Spleen (tissue), 11 donors: ENCODE measurements at regions not wholly inside any gene's neighbourhood (a gene's known extent, or its start where the extent isn't known, plus 50 kb on each side); places are given as distances from the start of the nearest gene placed in this dataset.

ENCODE experiments used
- DNase-seq: peaks from one replicate; pipeline ENCODE4 v3.0.0-alpha.2; 2020
- H3K27ac ChIP-seq, 8 donors: fragments of 200-600 bp; sonication (generic) in 7 of 8; 1 replicate in 4 of 8; 2 replicates in 4 of 8; pipeline versions ENCODE4 v1.5.0 to v1.8.0; 2016 to 2021; ENCODE audit warnings: inconsistent platforms in 4 of 8, mild to moderate bottlenecking in 4 of 8, moderate library complexity in 1 of 8
- H3K27me3 ChIP-seq, 7 donors: fragments of 200-600 bp; sonication (generic) in 6 of 7; replicated peaks in 1 of 7; 1 replicate in 4 of 7; 2 replicates in 3 of 7; pipeline versions ENCODE4 v1.5.0 to v1.8.0; 2016 to 2021; ENCODE audit warnings: inconsistent platforms in 3 of 7, mild to moderate bottlenecking in 1 of 7
- H3K36me3 ChIP-seq, 6 donors: fragments of 200-600 bp; sonication (generic) in 5 of 6; 1 replicate in 4 of 6; 2 replicates in 2 of 6; pipeline versions ENCODE4 v1.5.0 to v1.8.0; 2016 to 2021; ENCODE audit warnings: inconsistent platforms in 2 of 6
- H3K4me1 ChIP-seq, 6 donors: fragments of 200-600 bp; sonication (generic) in 5 of 6; 1 replicate in 3 of 6; 2 replicates in 3 of 6; pipeline versions ENCODE4 v1.5.0 to v1.8.0; 2016 to 2021; ENCODE audit warnings: inconsistent platforms in 3 of 6
- H3K4me3 ChIP-seq, 8 donors: fragments of 200-600 bp; sonication (generic) in 7 of 8; 1 replicate in 4 of 8; 2 replicates in 4 of 8; pipeline versions ENCODE4 v1.5.0 to v1.8.0; 2016 to 2021; ENCODE audit warnings: inconsistent platforms in 4 of 8, mild to moderate bottlenecking in 4 of 8, moderate library complexity in 2 of 8
- H3K9me3 ChIP-seq, 8 donors: fragments of 200-600 bp; sonication (generic) in 7 of 8; 1 replicate in 4 of 8; 2 replicates in 4 of 8; pipeline versions ENCODE4 v1.5.0 to v1.8.0; 2016 to 2021; ENCODE audit warnings: inconsistent platforms in 4 of 8
- CTCF ChIP-seq, 11 experiments: fragments of 200-600 bp in 7 of 11; fragments of 450-650 bp in 4 of 11; sonication (generic) in 4 of 11; IDR thresholded peaks in 8 of 11; conservative IDR thresholded peaks in 3 of 11; 1 replicate in 7 of 11; 2 replicates in 4 of 11; pipeline versions ENCODE4 v1.4.0 to v1.8.0; 2016 to 2021; ENCODE audit warnings: antibody characterized with exemption in 11 of 11, inconsistent platforms in 4 of 11, mild to moderate bottlenecking in 1 of 11
- POLR2A ChIP-seq, 3 donors: fragments of 450-650 bp; IDR thresholded peaks; one replicate each; pipeline ENCODE4 v1.5.1; 2017; ENCODE audit warnings: antibody characterized with exemption in 3 of 3, mild to moderate bottlenecking in 1 of 3
- POLR2AphosphoS5 ChIP-seq, 3 donors: sonication (generic); formaldehyde crosslinking; IDR thresholded peaks; one replicate each; pipeline ENCODE4 v1.5.1; 2017; ENCODE audit warnings: antibody characterized with exemption in 3 of 3
- WGBS, 5 donors: extraction: QIAGEN DNeasy Blood & Tissue Kit in 3 of 5; methylation state at CpG; one replicate each; pipeline versions ENCODE4 v1.1.5 to v1.1.7; 2013 to 2018; 5-methylcytosine and 5-hydroxymethylcytosine counted together
- intact Hi-C: fragments of 100-400 bp; cut with DNase I; formaldehyde crosslinking; loops from one replicate; pipeline ENCODE4 v1.15.0; 2023; ENCODE audit warnings: low total_unique reads
- donor health status: healthy with polysubstance abuse.
- donor health status: DM: no; HTN: no; CAD: no; lungs with moderate emphysema.
- donor health status: DM: no; HTN: no; CAD: no.
- donor health status: Bipolar disorder and iron deficiency.
- donor health status: healthy.
- donor health status: DM: no; HTN: no; CAD: no.
- donor health status: DM: yes; HTN: yes; CAD: no.

- Histone ChIP-seq H3K4me3 (no peak overlapping the region), H3K9me3 (peaks cover 0 to 45% (median 7%) of the 10 kb centered on the region in 8 donors), H3K27ac (no peak overlapping the region), H3K4me1 (no peaks in the 10 kb centered on the region), H3K36me3 (no peaks in the 10 kb centered on the region), H3K27me3 (no peaks in the 10 kb centered on the region)
- 80 to 92% (median 85%) methylated on average over 3 of the region's 3 CpGs for WGBS, 5 donors
- no peak for TF ChIP-seq POLR2AphosphoS5 (IDR thresholded peaks at IDR 0.05)
- TF ChIP-seq POLR2A (IDR thresholded peaks at IDR 0.05), result no peak
- no peak for TF ChIP-seq CTCF (IDR thresholded peaks at IDR 0.05 in 8 of 11, conservative IDR thresholded peaks at IDR 0.05 in 3 of 11)
- no peak for DNase-seq
- intact Hi-C loops, result no loop called here
These were observed 2041.4 kb downstream of the PCDH9 start for GRCh38 chr13:65188721-65189120.

GRCh38 chr13:65168026-65168425 is 2062.1 kb downstream of the PCDH9 start:
- Histone ChIP-seq H3K27ac (no peak overlapping the region), H3K9me3 (peaks cover 0 to 3% (median 0%) of the 10 kb centered on the region in 8 donors), H3K36me3 (no peaks in the 10 kb centered on the region), H3K27me3 (no peaks in the 10 kb centered on the region), H3K4me1 (no peaks in the 10 kb centered on the region), H3K4me3 (no peak overlapping the region)
- no peak for TF ChIP-seq CTCF (IDR thresholded peaks at IDR 0.05 in 8 of 11, conservative IDR thresholded peaks at IDR 0.05 in 3 of 11)
- no peak for TF ChIP-seq POLR2AphosphoS5 (IDR thresholded peaks at IDR 0.05)
- TF ChIP-seq POLR2A (IDR thresholded peaks at IDR 0.05), result no peak
- WGBS, 5 donors, result 61 to 78% (median 74%) methylated on average over 3 of the region's 3 CpGs
- intact Hi-C loops, result no loop called here
- no peak for DNase-seq

- WGBS, 5 donors, result 72 to 83% (median 79%) methylated on average over 3 of the region's 3 CpGs
- intact Hi-C loops, result no loop called here
These were observed 2063.5 kb downstream of the PCDH9 start for GRCh38 chr13:65166675-65167074.

GRCh38 chr13:65159803-65160202 is 2070.3 kb downstream of the PCDH9 start:
- Histone ChIP-seq H3K4me1 (no peaks in the 10 kb centered on the region), H3K36me3 (no peaks in the 10 kb centered on the region), H3K9me3 (peaks cover 0 to 3% (median 0%) of the 10 kb centered on the region in 8 donors), H3K4me3 (no peak overlapping the region), H3K27me3 (no peaks in the 10 kb centered on the region), H3K27ac (no peak overlapping the region)
- no peak for DNase-seq
- intact Hi-C loops, result no loop called here
- 50 to 56% (median 53%) methylated on average over 3 of the region's 3 CpGs for WGBS, 5 donors
- TF ChIP-seq POLR2A (IDR thresholded peaks at IDR 0.05) (no peak), POLR2AphosphoS5 (IDR thresholded peaks at IDR 0.05) (no peak), CTCF (IDR thresholded peaks at IDR 0.05 in 8 of 11, conservative IDR thresholded peaks at IDR 0.05 in 3 of 11) (no peak)

More at GRCh38 chr13:65166675-65167074, 2063.5 kb downstream of the PCDH9 start:
- no peak for DNase-seq
- TF ChIP-seq POLR2A (IDR thresholded peaks at IDR 0.05) (no peak), POLR2AphosphoS5 (IDR thresholded peaks at IDR 0.05) (no peak), CTCF (IDR thresholded peaks at IDR 0.05 in 8 of 11, conservative IDR thresholded peaks at IDR 0.05 in 3 of 11) (no peak)
- Histone ChIP-seq H3K27me3 (no peaks in the 10 kb centered on the region), H3K4me1 (no peaks in the 10 kb centered on the region), H3K9me3 (peaks cover 0 to 3% (median 0%) of the 10 kb centered on the region in 8 donors), H3K27ac (no peak overlapping the region), H3K36me3 (no peaks in the 10 kb centered on the region), H3K4me3 (no peak overlapping the region)
